ENCODE measurements at regions not wholly inside any gene's neighbourhood (a gene's known extent, or its start where the extent isn't known, plus 50 kb on each side); places are given as distances from the start of the nearest gene placed in this dataset.

DNA sequence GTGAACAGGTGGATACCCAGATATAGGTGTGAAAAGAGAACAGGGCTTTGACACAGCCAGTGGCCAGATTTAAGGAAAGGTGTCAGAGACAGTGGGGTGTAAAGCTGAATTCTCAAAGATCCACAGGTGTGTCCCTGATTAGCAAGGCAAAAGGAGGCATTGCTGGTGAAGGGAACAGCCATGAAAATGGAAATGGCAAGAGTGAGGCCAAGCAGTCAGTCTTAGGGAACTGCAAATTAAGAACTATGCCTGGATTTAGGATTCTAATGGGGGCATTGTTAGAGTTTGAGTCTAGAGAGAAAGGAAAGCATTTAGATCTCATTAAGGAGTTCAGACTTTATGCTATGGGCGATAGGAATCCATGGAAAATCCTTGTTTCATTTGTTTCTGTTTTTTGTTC is 789.2 kb downstream of the MAFB start:
- H3K36me3 ChIP-seq (ENCODE audit: control insufficient read depth, insufficient read depth, low read length, severe bottlenecking) = no peaks in the 10 kb centered on the region
- H3K4me1 ChIP-seq (ENCODE audit: control insufficient read depth, insufficient read depth, low read length) = peaks cover 22% of the 10 kb centered on the region
- DNase-seq (ENCODE audit: low read depth) = no peak
- no peaks in the 10 kb centered on the region for H3K27me3 ChIP-seq (replicated peaks; ENCODE audit: control insufficient read depth, insufficient read depth, low read length)
- H3K9ac ChIP-seq (ENCODE audit: low read length) = no peak overlapping the region
- no peaks in the 10 kb centered on the region for H3K9me3 ChIP-seq (ENCODE audit: control insufficient read depth, low read length)
- no peak overlapping the region for H3K4me3 ChIP-seq (ENCODE audit: low read length)

DNA sequence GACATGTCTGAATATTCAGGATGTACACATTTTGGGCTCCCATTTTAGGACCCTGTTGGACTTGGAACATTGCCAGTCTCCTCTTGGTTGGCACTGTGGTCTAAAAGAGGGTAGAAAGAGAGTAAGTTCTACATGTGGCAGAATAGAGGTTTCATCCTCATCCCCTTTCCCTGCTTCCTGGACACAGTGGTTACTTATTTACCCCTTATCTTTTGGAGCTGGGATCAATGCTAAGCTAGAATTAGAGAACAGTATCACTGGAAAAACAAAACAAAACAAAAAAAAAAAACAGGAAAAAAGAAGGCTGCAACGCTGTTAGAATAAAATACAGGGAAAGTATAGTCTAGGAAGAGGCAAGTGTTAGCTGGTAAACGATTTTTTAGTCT is 790.6 kb downstream of the MAFB start:
- no peak for DNase-seq (ENCODE audit: low read depth)
- Histone ChIP-seq H3K9me3 (ENCODE audit: control insufficient read depth, low read length) (no peaks in the 10 kb centered on the region), H3K9ac (ENCODE audit: low read length) (no peak overlapping the region), H3K36me3 (ENCODE audit: control insufficient read depth, insufficient read depth, low read length, severe bottlenecking) (no peaks in the 10 kb centered on the region), H3K4me3 (ENCODE audit: low read length) (no peak overlapping the region), H3K4me1 (ENCODE audit: control insufficient read depth, insufficient read depth, low read length) (peaks cover 22% of the 10 kb centered on the region), H3K27me3 (replicated peaks; ENCODE audit: control insufficient read depth, insufficient read depth, low read length) (no peaks in the 10 kb centered on the region)

DNA sequence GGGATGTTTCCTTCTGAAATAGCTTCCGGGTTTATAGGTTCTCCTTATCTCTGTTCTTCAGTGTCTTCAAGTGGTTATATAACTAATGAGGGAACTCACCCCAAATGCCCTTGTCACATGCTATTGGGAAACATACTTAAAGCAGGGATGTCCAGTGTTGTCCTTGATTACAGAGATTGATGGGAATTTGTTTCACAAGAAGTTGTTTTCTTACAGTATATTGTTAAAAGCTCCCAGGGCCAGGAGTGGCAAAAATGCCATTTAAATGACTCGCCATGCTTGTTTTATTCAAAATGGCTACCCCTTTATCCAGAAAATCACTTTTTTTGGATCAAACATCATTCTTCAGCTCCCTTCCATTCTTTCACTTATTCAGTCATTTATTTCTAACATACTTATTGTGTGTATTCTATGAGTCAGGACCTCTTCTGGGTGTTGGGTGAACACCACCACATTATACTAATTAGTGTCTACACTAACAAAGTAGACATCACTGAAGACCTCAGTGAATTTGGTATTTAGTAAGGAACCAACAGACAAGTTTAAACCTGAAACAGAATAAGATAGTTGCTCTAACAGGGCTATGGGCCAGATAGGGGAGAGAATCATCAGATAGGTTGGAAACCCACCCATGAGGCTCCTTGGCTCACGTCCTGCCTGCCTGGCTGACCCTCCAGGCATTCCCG is 791.1 kb downstream of the MAFB start:
- Histone ChIP-seq H3K27me3 (replicated peaks; ENCODE audit: control insufficient read depth, insufficient read depth, low read length) (no peaks in the 10 kb centered on the region), H3K9me3 (ENCODE audit: control insufficient read depth, low read length) (no peaks in the 10 kb centered on the region), H3K36me3 (ENCODE audit: control insufficient read depth, insufficient read depth, low read length, severe bottlenecking) (no peaks in the 10 kb centered on the region), H3K4me3 (ENCODE audit: low read length) (no peak overlapping the region), H3K9ac (ENCODE audit: low read length) (no peak overlapping the region), H3K4me1 (ENCODE audit: control insufficient read depth, insufficient read depth, low read length) (peaks cover 27% of the 10 kb centered on the region)
- DNase-seq (ENCODE audit: low read depth) = peak; percentile 66

DNA sequence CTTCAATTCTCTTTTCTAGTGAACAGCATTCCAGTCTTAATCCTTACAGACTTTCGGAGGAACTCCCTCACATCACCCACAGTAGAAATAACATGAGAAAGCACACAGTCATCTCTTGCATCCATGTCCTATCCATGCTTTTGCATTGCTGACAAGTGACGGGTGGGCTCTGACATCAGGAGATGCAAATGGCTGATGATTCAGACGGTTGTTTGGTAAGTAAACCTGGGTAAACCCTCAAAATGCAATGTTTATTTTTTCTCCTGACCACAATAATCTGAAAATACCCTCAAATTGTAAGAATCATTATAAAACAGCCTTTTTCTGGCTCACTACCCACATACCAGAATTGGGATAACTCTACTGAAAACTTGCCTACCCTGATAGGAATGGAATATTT is 792.0 kb downstream of the MAFB start:
- Histone ChIP-seq H3K36me3 (ENCODE audit: control insufficient read depth, insufficient read depth, low read length, severe bottlenecking) (no peaks in the 10 kb centered on the region), H3K9ac (ENCODE audit: low read length) (no peak overlapping the region), H3K4me1 (ENCODE audit: control insufficient read depth, insufficient read depth, low read length) (peaks cover 33% of the 10 kb centered on the region), H3K27me3 (replicated peaks; ENCODE audit: control insufficient read depth, insufficient read depth, low read length) (no peaks in the 10 kb centered on the region), H3K9me3 (ENCODE audit: control insufficient read depth, low read length) (no peaks in the 10 kb centered on the region), H3K4me3 (ENCODE audit: low read length) (no peak overlapping the region)
- peak; percentile 93 for DNase-seq (ENCODE audit: low read depth)

DNA sequence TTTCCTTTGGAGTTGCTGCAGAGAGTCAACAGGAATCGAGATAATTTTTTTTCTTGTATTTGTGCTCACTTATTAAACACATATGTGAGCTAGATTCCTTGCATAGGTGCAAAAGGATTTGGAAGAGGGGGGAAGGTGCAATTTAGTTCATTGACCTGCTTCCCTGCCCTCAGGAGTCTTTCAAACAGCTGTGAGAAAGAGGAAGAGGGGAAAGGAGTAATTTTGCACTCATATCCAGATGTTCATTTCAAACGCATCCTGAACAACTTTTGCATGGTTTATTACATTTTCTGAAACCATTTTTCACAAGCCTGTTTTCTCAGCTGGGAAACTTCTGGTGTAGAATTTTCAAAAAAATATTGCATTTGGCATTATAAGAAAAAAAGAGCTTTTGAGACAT is 795.0 kb downstream of the MAFB start:
- peaks cover 33% of the 10 kb centered on the region for H3K4me1 ChIP-seq (ENCODE audit: control insufficient read depth, insufficient read depth, low read length)
- H3K9me3 ChIP-seq (ENCODE audit: control insufficient read depth, low read length) = no peaks in the 10 kb centered on the region
- H3K36me3 ChIP-seq (ENCODE audit: control insufficient read depth, insufficient read depth, low read length, severe bottlenecking) = no peaks in the 10 kb centered on the region
- H3K27me3 ChIP-seq (replicated peaks; ENCODE audit: control insufficient read depth, insufficient read depth, low read length) = no peaks in the 10 kb centered on the region
- DNase-seq (ENCODE audit: low read depth) = no peak
- H3K4me3 ChIP-seq (ENCODE audit: low read length) = no peak overlapping the region
- no peak overlapping the region for H3K9ac ChIP-seq (ENCODE audit: low read length)

DNA sequence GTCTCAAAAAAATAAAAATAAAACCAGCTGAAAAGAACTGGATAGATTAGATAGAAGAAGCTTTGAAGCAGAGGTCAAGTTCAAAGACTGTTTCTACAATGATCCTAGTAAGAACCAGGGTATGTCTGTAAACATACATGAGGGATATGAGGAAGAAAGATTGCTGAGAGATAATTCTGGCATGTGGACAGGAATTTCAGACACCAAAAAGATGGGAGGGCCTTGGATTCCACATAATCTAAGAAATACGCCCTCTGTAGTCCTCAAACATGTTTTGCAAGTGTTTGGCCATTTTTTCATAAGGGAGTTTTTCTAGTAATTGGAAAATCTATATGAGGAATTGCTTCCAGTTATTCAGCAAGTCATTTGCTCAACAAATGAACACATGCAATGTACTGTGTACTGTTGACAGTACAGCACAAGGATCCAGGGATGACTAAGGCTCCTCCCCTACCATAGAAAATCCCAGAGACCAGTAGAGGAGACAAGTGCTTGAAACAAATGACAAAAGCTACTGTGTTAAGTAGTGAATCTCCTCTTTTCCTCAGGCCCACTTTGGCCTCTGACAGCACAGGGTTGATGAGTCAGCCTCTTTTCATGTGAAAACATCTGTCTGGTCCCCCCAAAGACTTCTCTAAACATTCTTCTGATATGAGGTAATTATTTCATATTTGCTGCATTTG is 795.9 kb downstream of the MAFB start:
- Histone ChIP-seq H3K9me3 (ENCODE audit: control insufficient read depth, low read length) (no peaks in the 10 kb centered on the region), H3K4me1 (ENCODE audit: control insufficient read depth, insufficient read depth, low read length) (peaks cover 31% of the 10 kb centered on the region), H3K27me3 (replicated peaks; ENCODE audit: control insufficient read depth, insufficient read depth, low read length) (no peaks in the 10 kb centered on the region), H3K4me3 (ENCODE audit: low read length) (no peak overlapping the region), H3K9ac (ENCODE audit: low read length) (no peak overlapping the region), H3K36me3 (ENCODE audit: control insufficient read depth, insufficient read depth, low read length, severe bottlenecking) (no peaks in the 10 kb centered on the region)
- DNase-seq (ENCODE audit: low read depth) = peak; percentile 71

DNA sequence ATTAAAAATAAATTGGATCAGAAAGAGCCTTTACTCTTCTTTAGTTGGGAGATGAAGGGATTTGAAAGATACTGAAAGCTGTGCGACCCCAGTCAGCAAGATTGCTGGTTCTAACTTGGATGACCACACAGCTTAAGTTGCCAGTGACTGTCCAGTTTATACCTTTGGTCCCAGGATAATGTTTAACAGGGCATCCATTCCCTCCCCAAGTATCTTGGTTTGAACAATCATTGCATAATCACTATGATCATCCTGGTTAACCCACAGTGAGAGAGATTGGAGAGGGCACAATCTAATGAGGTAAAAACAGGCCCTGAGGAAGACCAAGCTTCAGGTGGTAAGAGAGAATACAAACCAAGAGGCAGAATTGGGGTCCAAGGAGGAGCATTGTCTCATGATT is 798.3 kb downstream of the MAFB start:
- H3K4me3 ChIP-seq (ENCODE audit: low read length) = no peak overlapping the region
- H3K9ac ChIP-seq (ENCODE audit: low read length) = no peak overlapping the region
- H3K4me1 ChIP-seq (ENCODE audit: control insufficient read depth, insufficient read depth, low read length) = peaks cover 32% of the 10 kb centered on the region
- no peaks in the 10 kb centered on the region for H3K36me3 ChIP-seq (ENCODE audit: control insufficient read depth, insufficient read depth, low read length, severe bottlenecking)
- H3K9me3 ChIP-seq (ENCODE audit: control insufficient read depth, low read length) = no peaks in the 10 kb centered on the region
- DNase-seq (ENCODE audit: low read depth) = no peak
- H3K27me3 ChIP-seq (replicated peaks; ENCODE audit: control insufficient read depth, insufficient read depth, low read length) = no peaks in the 10 kb centered on the region

DNA sequence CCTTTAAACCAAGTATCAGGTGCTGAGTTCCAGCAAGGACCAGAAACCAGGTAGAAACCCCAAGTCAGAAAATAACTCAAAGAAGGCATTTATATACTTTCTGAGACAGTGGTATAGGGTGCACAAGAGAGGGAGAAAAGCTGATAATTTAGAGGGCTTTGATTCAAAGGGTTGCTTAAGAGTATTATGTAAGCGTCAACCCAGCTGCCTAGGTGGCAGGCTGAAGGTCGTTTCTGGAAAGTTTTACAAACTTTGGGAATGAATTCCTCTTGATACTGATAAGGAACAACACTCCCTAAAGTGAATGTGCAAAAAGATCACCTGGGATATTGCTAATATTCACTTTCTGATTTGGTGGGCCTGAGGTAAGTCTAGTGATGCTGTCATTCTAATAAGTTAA is 800.7 kb downstream of the MAFB start:
- DNase-seq (ENCODE audit: low read depth) = no peak
- Histone ChIP-seq H3K27me3 (replicated peaks; ENCODE audit: control insufficient read depth, insufficient read depth, low read length) (no peaks in the 10 kb centered on the region), H3K4me3 (ENCODE audit: low read length) (no peak overlapping the region), H3K9me3 (ENCODE audit: control insufficient read depth, low read length) (no peaks in the 10 kb centered on the region), H3K36me3 (ENCODE audit: control insufficient read depth, insufficient read depth, low read length, severe bottlenecking) (no peaks in the 10 kb centered on the region), H3K9ac (ENCODE audit: low read length) (no peak overlapping the region), H3K4me1 (ENCODE audit: control insufficient read depth, insufficient read depth, low read length) (peaks cover 27% of the 10 kb centered on the region)

DNA sequence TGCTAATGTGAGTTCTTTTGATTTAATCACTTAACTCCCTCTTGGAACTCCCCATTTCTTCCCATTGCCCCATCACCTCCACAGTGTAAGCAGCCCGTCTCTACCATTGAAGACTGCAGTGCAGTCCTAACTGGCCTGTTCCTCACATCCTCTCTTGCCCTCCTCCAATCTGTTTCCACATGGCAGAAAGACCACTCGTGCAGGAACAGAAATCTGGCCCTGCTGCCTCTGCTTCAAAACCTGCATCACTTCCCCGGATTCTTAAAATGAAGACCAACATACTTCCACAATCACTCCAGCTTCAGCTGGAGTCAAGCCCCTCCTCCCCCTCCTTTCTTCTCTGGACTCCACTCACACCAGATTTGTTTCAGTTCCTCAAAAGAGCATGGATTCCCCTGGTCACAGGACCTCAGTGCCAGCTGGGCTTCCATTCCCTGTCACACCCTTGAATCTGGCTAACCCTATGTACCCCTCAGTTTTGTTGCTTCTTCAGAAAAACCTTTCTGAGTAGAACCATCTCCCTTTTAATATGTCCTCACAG is 802.3 kb downstream of the MAFB start:
- Histone ChIP-seq H3K27me3 (replicated peaks; ENCODE audit: control insufficient read depth, insufficient read depth, low read length) (no peaks in the 10 kb centered on the region), H3K9ac (ENCODE audit: low read length) (peak overlapping the region; percentile 31), H3K36me3 (ENCODE audit: control insufficient read depth, insufficient read depth, low read length, severe bottlenecking) (no peaks in the 10 kb centered on the region), H3K4me1 (ENCODE audit: control insufficient read depth, insufficient read depth, low read length) (peaks cover 17% of the 10 kb centered on the region), H3K4me3 (ENCODE audit: low read length) (no peak overlapping the region), H3K9me3 (ENCODE audit: control insufficient read depth, low read length) (peaks cover 4% of the 10 kb centered on the region)
- DNase-seq (ENCODE audit: low read depth) = no peak

DNA sequence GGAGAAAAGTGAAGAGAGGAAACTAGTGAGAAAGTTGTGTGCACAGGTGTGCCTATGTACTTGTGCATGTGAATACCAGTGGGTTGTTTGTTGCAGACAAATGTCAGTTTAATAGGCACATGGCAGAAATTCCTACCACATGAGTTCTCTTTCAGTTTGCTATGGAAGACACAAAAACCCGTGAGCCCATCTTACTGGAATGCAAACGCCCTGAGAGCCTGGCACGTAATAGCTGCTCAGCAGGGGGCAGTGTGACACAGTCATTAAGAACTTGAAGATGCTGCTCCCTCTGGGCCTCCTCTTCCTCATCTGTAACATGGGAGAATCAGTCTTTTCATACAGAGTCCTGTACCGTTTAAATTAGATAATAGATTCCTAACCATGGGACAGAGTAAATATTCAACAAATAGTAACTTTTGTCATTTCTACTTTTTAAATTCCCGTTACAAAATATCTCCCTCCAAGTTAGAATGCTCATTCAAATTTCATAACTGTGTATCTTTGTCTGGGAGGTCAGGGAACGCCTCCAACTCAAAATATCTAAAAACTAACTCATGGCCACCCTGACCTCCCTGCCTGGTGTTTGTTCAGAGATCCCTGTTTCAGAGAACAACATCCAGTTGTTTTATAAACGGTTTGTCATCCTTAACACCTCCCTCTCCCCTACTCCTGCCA is 802.9 kb downstream of the MAFB start:
- Histone ChIP-seq H3K4me1 (ENCODE audit: control insufficient read depth, insufficient read depth, low read length) (peaks cover 17% of the 10 kb centered on the region), H3K4me3 (ENCODE audit: low read length) (no peak overlapping the region), H3K9ac (ENCODE audit: low read length) (peak overlapping the region; percentile 31), H3K9me3 (ENCODE audit: control insufficient read depth, low read length) (peaks cover 4% of the 10 kb centered on the region), H3K27me3 (replicated peaks; ENCODE audit: control insufficient read depth, insufficient read depth, low read length) (no peaks in the 10 kb centered on the region), H3K36me3 (ENCODE audit: control insufficient read depth, insufficient read depth, low read length, severe bottlenecking) (no peaks in the 10 kb centered on the region)
- DNase-seq (ENCODE audit: low read depth) = peak; percentile 88

DNA sequence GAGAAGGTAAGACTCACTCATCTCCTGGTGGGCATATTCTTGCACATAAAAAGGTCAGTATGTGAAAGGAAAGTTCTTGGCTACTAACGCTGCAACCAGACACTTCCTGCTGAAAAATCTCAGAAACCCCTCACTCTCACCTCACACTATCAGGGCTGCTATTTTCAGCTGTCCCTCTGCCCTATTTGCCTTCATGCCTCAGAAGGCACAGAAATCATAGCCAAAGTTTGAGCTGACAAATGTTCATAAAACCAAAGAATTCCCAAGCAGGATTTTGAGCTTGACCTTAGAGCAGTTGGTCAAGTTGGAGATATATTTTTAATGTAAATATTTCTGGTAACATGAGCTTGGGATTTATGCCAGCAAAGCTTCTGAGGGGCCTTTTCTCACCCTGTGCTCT is 806.2 kb downstream of the MAFB start:
- Histone ChIP-seq H3K4me3 (ENCODE audit: low read length) (no peak overlapping the region), H3K4me1 (ENCODE audit: control insufficient read depth, insufficient read depth, low read length) (peaks cover 33% of the 10 kb centered on the region), H3K9ac (ENCODE audit: low read length) (no peak overlapping the region), H3K27me3 (replicated peaks; ENCODE audit: control insufficient read depth, insufficient read depth, low read length) (no peaks in the 10 kb centered on the region), H3K9me3 (ENCODE audit: control insufficient read depth, low read length) (peaks cover 4% of the 10 kb centered on the region), H3K36me3 (ENCODE audit: control insufficient read depth, insufficient read depth, low read length, severe bottlenecking) (no peaks in the 10 kb centered on the region)
- DNase-seq (ENCODE audit: low read depth) = no peak

All from adipocyte (in vitro differentiated cells).